CD4-positive, CD25-positive, alpha-beta regulatory T cell (primary cell): ENCODE measurements at regions not wholly inside any gene's neighbourhood (a gene's known extent, or its start where the extent isn't known, plus 50 kb on each side); places are given as distances from the start of the nearest gene placed in this dataset.

Source experiments
- ATAC-seq, 2 donors: fragments of 150-1000 bp; cut with Tn5 transposase; one replicate each; pipeline ENCODE4 v1.10.0; 2021; ENCODE audit warnings: low read depth in 2 of 2, moderate number of reproducible peaks in 2 of 2, moderate library complexity in 1 of 2
- DNase-seq, 3 donors: peaks; one replicate each; pipeline versions ENCODE4 v3.0.0 to v3.0.0-alpha.2; 2012 to 2022; ENCODE audit warnings: mixed read lengths in 1 of 3
- H3K27ac ChIP-seq: one replicate; pipeline ENCODE4 v1.7.0; 2013; ENCODE audit warnings: mild to moderate bottlenecking, low read length; ENCODE audit not compliant: insufficient read depth, poor library complexity, severe bottlenecking
- H3K27me3 ChIP-seq: one replicate; pipeline ENCODE4 v1.7.0; 2013; ENCODE audit warnings: low read length; ENCODE audit not compliant: control insufficient read depth, insufficient read depth
- H3K36me3 ChIP-seq: one replicate; pipeline ENCODE4 v1.7.0; 2013; ENCODE audit warnings: mild to moderate bottlenecking, low read length, moderate library complexity; ENCODE audit not compliant: control insufficient read depth, insufficient read depth
- H3K4me1 ChIP-seq: 2 replicates; pipeline ENCODE4 v1.7.0; 2013; ENCODE audit warnings: mild to moderate bottlenecking, low read length; ENCODE audit not compliant: insufficient read depth, control insufficient read depth, poor library complexity, severe bottlenecking
- H3K4me3 ChIP-seq: one replicate; pipeline ENCODE4 v1.7.0; 2013; ENCODE audit warnings: low read depth, mild to moderate bottlenecking, low read length, moderate library complexity
- H3K9me3 ChIP-seq, 2 experiments: 1 replicate in 1 of 2; 2 replicates in 1 of 2; pipeline ENCODE4 v1.7.0; 2013; ENCODE audit warnings: low read length in 2 of 2, mild to moderate bottlenecking in 1 of 2, moderate library complexity in 1 of 2; ENCODE audit not compliant: control insufficient read depth in 2 of 2
- H3K27ac Mint-ChIP-seq, 3 donors: one replicate each; pipeline ENCODE4 v1.8.0; 2020 to 2022; ENCODE audit warnings: mild to moderate bottlenecking in 3 of 3, mixed read lengths in 3 of 3, moderate library complexity in 2 of 3
- H3K27me3 Mint-ChIP-seq: one replicate; pipeline ENCODE4 v1.8.0; 2022; ENCODE audit warnings: mild to moderate bottlenecking, mixed read lengths
- H3K36me3 Mint-ChIP-seq: one replicate; pipeline ENCODE4 v1.8.0; 2020; ENCODE audit warnings: mixed read lengths
- H3K4me1 Mint-ChIP-seq, 4 donors: one replicate each; pipeline ENCODE4 v1.8.0; 2020 to 2022; ENCODE audit warnings: mixed read lengths in 4 of 4, mild to moderate bottlenecking in 1 of 4
- H3K4me3 Mint-ChIP-seq, 4 donors: one replicate each; pipeline ENCODE4 v1.8.0; 2020 to 2022; ENCODE audit warnings: mild to moderate bottlenecking in 4 of 4, mixed read lengths in 4 of 4, moderate library complexity in 3 of 4
- H3K9me3 Mint-ChIP-seq, 7 donors: one replicate each; pipeline ENCODE4 v1.8.0; 2020 to 2022; ENCODE audit warnings: mixed read lengths in 7 of 7, mild to moderate bottlenecking in 3 of 7, moderate library complexity in 2 of 7

GRCh38 chr5:116637149-116637740 lies 62.6 kb upstream of the SEMA6A start:
- no peak for ATAC-seq
- H3K4me3 Mint-ChIP-seq: no peak overlapping the region
- H3K36me3 Mint-ChIP-seq: no peaks in the 10 kb centered on the region
- H3K27ac Mint-ChIP-seq: no peak overlapping the region
- Histone ChIP-seq H3K4me3 (no peak overlapping the region), H3K9me3 (no peaks in the 10 kb centered on the region), H3K4me1 (no peaks in the 10 kb centered on the region), H3K27ac (no peak overlapping the region), H3K36me3 (no peaks in the 10 kb centered on the region), H3K27me3 (no peaks in the 10 kb centered on the region)
- H3K9me3 Mint-ChIP-seq: peaks cover 0 to 4% (median 0%) of the 10 kb centered on the region in 7 donors
- no peaks in the 10 kb centered on the region for H3K27me3 Mint-ChIP-seq
- no peak for DNase-seq
- no peaks in the 10 kb centered on the region for H3K4me1 Mint-ChIP-seq

- H3K36me3 ChIP-seq: no peaks in the 10 kb centered on the region
- Mint-ChIP-seq H3K27ac (no peak overlapping the region), H3K36me3 (no peaks in the 10 kb centered on the region), H3K27me3 (no peaks in the 10 kb centered on the region), H3K9me3 (peaks cover 0 to 4% (median 0%) of the 10 kb centered on the region in 7 donors), H3K4me1 (no peaks in the 10 kb centered on the region), H3K4me3 (no peak overlapping the region)
- H3K4me3 ChIP-seq: no peak overlapping the region
- ATAC-seq: no peak
- H3K27me3 ChIP-seq: no peaks in the 10 kb centered on the region
- no peak overlapping the region for H3K27ac ChIP-seq
- DNase-seq: no peak
- no peaks in the 10 kb centered on the region for H3K9me3 ChIP-seq
- H3K4me1 ChIP-seq: no peaks in the 10 kb centered on the region
Measured at GRCh38 chr5:116632890-116633289, 58.3 kb upstream of the SEMA6A start.

- no peak overlapping the region for H3K4me3 ChIP-seq
- no peaks in the 10 kb centered on the region for H3K36me3 Mint-ChIP-seq
- no peak overlapping the region for H3K27ac Mint-ChIP-seq
- H3K4me3 Mint-ChIP-seq: no peak overlapping the region
- H3K9me3 ChIP-seq: no peaks in the 10 kb centered on the region
- no peak overlapping the region for H3K27ac ChIP-seq
- no peak for ATAC-seq
- DNase-seq: no peak
- H3K9me3 Mint-ChIP-seq: peaks cover 0 to 4% (median 0%) of the 10 kb centered on the region in 7 donors
- no peaks in the 10 kb centered on the region for H3K27me3 Mint-ChIP-seq
- H3K36me3 ChIP-seq: no peaks in the 10 kb centered on the region
- no peaks in the 10 kb centered on the region for H3K27me3 ChIP-seq
- H3K4me1 Mint-ChIP-seq: no peaks in the 10 kb centered on the region
- H3K4me1 ChIP-seq: no peaks in the 10 kb centered on the region
Measured at GRCh38 chr5:116631147-116631546, 56.5 kb upstream of the SEMA6A start.

DNA sequence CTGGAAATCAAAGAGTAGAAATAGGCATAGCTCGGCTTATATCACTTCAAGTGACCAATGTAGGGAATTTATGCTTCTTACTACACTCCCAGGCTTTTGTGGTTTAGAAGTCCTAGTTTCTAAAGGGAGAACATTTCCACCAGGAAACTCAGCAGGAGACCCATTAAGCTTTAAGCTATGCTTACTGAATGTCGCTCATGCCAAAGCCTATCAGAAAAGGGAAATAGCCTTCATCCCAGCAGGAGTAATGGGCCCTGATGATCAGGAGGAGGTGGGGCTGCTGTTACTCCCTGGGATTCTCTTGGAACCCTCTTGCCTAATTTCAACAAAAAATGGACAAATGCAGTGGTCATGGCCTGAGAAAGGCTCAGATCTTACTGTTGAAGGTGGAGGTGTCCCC lies 54.5 kb upstream of the SEMA6A start:
- Mint-ChIP-seq H3K4me3 (no peak overlapping the region), H3K27me3 (no peaks in the 10 kb centered on the region), H3K36me3 (no peaks in the 10 kb centered on the region), H3K27ac (no peak overlapping the region), H3K9me3 (peaks cover 0 to 1% (median 0%) of the 10 kb centered on the region in 7 donors), H3K4me1 (no peaks in the 10 kb centered on the region)
- H3K27ac ChIP-seq: no peak overlapping the region
- no peaks in the 10 kb centered on the region for H3K36me3 ChIP-seq
- no peaks in the 10 kb centered on the region for H3K4me1 ChIP-seq
- DNase-seq (no peak), ATAC-seq (no peak)
- H3K9me3 ChIP-seq: no peaks in the 10 kb centered on the region
- H3K27me3 ChIP-seq: no peaks in the 10 kb centered on the region
- no peak overlapping the region for H3K4me3 ChIP-seq

DNA sequence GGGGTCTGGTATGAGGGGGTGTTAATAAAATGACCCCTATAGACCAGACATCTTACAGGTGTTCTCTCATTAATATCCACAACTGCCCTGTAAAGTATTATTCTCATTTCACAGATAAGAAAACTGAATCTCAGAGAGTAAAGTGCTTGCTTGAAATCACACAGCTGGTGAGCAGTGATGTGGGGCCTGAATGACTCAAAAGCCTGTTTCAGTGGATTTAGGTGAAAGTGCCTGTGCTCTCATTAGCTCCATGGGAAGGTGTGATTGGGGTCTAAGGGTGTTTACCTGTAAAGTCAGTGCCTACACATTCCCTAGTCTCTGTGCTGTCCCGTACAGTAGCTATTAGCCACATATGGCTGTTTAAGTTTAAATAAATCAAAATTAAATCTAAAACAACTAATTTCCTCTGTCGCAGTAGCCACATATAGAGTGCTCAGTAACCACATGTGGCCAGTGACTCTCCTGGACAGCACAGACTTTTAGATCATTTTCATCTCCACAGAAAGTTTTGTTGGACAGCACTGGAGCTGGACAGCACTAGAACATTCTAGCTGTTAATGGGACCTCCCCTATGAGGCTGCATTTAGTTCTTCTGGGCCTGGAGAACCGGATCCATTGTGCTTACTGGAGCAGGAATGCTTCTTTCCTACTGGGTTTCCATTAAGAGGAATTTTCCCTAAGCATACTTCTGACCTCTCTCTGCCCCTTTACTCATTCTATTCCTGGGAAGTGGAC lies 52.5 kb upstream of the SEMA6A start:
- no peaks in the 10 kb centered on the region for H3K27me3 Mint-ChIP-seq
- no peak overlapping the region for H3K4me3 ChIP-seq
- H3K9me3 Mint-ChIP-seq: peaks cover 0 to 1% (median 0%) of the 10 kb centered on the region in 7 donors
- no peaks in the 10 kb centered on the region for H3K4me1 Mint-ChIP-seq
- no peaks in the 10 kb centered on the region for H3K36me3 Mint-ChIP-seq
- no peak overlapping the region for H3K27ac ChIP-seq
- no peak for DNase-seq
- no peak overlapping the region for H3K4me3 Mint-ChIP-seq
- ATAC-seq: no peak
- H3K36me3 ChIP-seq: no peaks in the 10 kb centered on the region
- H3K27me3 ChIP-seq: no peaks in the 10 kb centered on the region
- no peak overlapping the region for H3K27ac Mint-ChIP-seq
- H3K4me1 ChIP-seq: no peaks in the 10 kb centered on the region
- no peaks in the 10 kb centered on the region for H3K9me3 ChIP-seq

DNA sequence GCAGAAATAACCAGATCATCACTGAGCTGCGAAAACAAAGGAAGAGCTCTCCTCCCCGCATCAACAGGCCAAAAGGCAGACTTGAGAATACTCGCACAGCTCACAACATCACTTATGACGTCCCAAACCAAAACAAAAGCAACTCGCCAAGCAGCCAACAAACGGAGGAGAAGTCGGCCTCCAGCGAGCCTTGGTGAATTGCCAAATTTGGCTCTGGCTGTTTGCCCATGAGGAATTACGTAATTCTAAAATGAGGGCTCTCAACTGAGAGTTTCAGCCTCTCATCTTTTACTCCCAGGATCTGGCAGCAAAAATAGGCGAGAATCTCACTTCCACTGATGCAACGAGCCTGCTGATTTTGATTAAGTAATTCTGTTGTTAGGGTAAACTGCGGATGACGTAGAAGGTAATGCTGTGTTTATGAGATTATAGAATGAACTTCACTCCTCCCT lies 51.7 kb upstream of the SEMA6A start:
- Histone ChIP-seq H3K4me3 (no peak overlapping the region), H3K27ac (no peak overlapping the region), H3K27me3 (no peaks in the 10 kb centered on the region), H3K9me3 (no peaks in the 10 kb centered on the region), H3K4me1 (no peaks in the 10 kb centered on the region), H3K36me3 (no peaks in the 10 kb centered on the region)
- H3K4me1 Mint-ChIP-seq: no peaks in the 10 kb centered on the region
- H3K27ac Mint-ChIP-seq: no peak overlapping the region
- H3K27me3 Mint-ChIP-seq: no peaks in the 10 kb centered on the region
- H3K36me3 Mint-ChIP-seq: no peaks in the 10 kb centered on the region
- DNase-seq (no peak), ATAC-seq (no peak)
- H3K9me3 Mint-ChIP-seq: peaks cover 0 to 1% (median 0%) of the 10 kb centered on the region in 7 donors
- no peak overlapping the region for H3K4me3 Mint-ChIP-seq
